ENCODE measurements at regions not wholly inside any gene's neighbourhood (a gene's known extent, or its start where the extent isn't known, plus 50 kb on each side); places are given as distances from the start of the nearest gene placed in this dataset.

DNA sequence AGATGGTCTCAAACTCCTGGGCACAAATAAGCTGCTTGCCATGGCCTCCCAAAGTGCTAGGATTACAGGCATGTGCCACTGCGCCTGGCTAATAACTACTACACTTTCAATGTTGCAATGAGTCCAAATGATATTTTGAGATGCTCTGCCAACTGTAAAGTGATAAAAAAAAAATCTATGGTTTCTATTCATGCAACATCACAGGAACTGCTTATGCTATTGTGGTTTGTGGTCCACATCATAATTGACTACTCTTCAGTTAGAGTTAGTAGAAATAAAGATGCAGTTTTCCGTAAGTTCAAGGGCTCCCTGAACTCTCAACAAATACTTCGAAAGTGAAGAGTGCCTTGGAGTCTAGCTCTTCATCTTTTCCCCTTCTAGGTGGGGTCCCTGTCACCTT, 239.4 kb downstream of the C12orf75 start:
- H3K4me3 ChIP-seq (ENCODE audit: low read length) = no peak overlapping the region
- TF ChIP-seq, protein P1, sequence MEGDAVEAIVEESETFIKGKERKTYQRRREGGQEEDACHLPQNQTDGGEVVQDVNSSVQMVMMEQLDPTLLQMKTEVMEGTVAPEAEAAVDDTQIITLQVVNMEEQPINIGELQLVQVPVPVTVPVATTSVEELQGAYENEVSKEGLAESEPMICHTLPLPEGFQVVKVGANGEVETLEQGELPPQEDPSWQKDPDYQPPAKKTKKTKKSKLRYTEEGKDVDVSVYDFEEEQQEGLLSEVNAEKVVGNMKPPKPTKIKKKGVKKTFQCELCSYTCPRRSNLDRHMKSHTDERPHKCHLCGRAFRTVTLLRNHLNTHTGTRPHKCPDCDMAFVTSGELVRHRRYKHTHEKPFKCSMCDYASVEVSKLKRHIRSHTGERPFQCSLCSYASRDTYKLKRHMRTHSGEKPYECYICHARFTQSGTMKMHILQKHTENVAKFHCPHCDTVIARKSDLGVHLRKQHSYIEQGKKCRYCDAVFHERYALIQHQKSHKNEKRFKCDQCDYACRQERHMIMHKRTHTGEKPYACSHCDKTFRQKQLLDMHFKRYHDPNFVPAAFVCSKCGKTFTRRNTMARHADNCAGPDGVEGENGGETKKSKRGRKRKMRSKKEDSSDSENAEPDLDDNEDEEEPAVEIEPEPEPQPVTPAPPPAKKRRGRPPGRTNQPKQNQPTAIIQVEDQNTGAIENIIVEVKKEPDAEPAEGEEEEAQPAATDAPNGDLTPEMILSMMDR (conservative IDR thresholded peaks at IDR 0.05; ENCODE audit: low read length) = no peak
- DNase-seq (ENCODE audit: low read depth) = peak; percentile 29

DNA sequence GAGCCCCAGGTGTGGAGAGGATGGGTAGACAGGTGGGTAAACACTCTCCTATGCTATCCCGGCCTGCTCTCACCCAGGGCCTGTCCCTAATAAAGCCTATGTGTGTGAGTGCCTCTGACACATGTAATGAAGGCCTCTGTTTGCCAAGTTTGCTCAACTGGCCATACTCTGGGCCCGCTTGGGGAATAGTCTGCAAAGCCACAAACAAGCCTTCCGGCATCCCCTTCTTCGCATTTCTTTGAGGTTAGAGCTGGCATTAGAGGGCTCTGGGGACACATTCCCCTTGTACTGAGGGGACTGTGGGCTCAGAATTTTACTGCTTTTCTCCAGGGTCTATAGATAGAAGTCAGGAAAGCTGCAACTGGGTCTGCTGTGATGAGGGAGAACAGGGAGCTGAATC, 240.5 kb downstream of the C12orf75 start:
- TF ChIP-seq, protein P1 (conservative IDR thresholded peaks at IDR 0.05; ENCODE audit: low read length) = no peak
- no peak for DNase-seq (ENCODE audit: low read depth)
- H3K4me3 ChIP-seq (ENCODE audit: low read length) = no peak overlapping the region

DNA sequence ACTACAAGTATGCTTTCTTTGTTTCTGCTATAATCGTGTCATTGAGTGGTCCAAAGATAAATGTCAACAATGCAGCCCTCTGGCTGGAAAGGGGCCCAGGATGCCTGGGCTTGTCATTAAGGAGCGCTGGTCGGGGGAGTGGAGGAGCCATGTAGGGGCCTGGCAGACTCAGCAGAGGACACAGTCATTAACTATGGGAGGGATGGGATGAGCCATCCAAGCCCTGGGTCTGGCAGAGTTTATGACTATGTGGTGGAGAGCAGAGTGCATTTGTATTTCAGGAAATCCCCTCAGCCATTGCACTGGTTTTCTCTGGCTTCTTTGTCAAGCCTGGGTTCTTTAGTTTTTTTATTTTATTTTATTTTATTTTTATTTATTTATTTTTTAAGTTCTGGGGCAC, 243.1 kb downstream of the C12orf75 start:
- TF ChIP-seq, protein P1 (conservative IDR thresholded peaks at IDR 0.05; ENCODE audit: low read length) = no peak
- no peak for DNase-seq (ENCODE audit: low read depth)
- H3K4me3 ChIP-seq (ENCODE audit: low read length) = no peak overlapping the region

DNA sequence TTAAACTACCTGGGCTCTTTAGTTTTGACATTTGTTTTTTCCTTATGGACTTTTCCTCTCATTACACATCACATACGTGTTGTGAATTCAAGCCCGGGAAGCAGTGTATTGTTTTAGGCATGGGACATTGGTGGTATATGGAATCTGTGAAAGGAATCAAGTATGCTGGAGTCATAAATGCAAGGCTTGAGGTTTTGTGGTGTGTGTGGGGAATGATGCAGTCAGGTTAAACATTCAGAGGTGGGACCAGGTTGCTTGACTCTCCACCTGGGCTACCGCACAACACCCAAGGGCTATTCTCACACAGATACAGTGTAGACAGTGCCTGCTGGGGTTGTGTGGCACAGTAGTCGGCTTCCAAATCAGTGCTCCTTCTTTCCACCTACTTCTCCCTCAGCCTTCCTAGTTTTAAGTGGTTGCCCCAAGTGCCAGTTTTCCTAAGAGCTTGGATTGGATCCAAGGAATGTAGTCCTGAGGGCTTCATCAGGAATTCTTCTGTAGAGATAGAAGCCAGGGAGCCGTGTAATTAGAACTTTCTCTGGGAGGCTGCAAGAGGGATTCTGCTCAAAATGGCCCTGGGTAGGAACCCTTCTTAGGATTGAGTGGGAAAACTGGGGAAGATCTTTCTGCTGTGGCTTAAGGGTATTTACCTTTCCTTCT, 243.7 kb downstream of the C12orf75 start:
- TF ChIP-seq, protein P1 (conservative IDR thresholded peaks at IDR 0.05; ENCODE audit: low read length) = no peak
- no peak overlapping the region for H3K4me3 ChIP-seq (ENCODE audit: low read length)
- peak; percentile 38 for DNase-seq (ENCODE audit: low read depth)

DNA sequence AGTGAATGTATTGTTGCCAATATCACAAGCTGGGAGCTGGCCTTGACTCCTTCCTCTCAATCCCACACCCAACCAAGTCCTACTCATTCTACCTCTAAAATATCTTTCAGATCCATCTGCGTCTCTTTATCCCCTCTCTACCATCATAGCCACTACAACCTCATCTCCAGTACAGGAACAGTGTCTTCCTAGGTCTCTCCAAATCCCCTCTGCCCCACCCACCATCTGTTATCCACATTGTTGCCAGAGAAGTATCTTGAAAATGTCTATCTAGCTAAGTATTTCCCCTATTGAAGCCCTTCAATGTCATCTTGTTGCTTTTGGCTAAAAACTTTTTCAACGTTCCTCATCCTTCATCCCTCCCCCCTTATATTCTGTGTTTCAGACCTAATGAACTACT, 244.7 kb downstream of the C12orf75 start:
- TF ChIP-seq, protein P1 (conservative IDR thresholded peaks at IDR 0.05; ENCODE audit: low read length) = no peak
- no peak for DNase-seq (ENCODE audit: low read depth)
- H3K4me3 ChIP-seq (ENCODE audit: low read length) = no peak overlapping the region

DNA sequence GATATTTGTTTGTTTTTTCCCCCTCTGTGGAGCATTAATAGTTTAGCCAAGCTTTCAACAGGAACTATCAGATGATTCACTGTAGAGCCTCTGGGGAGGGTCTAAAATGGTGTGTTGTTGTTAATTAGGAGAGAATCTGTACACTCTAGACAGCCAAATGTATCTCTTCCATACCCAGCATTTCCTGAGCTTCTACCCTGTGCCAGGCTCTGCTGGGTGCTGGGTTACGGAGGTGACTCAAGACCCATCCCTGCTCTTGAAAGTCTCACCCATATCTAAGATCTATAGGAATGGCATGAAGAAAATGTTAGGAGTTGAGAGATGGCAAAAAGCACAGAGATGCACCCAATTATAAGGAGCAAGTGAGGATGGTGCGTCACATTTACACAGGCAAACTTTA, 245.8 kb downstream of the C12orf75 start:
- TF ChIP-seq, protein P1 (conservative IDR thresholded peaks at IDR 0.05; ENCODE audit: low read length) = no peak
- no peak overlapping the region for H3K4me3 ChIP-seq (ENCODE audit: low read length)
- no peak for DNase-seq (ENCODE audit: low read depth)

DNA sequence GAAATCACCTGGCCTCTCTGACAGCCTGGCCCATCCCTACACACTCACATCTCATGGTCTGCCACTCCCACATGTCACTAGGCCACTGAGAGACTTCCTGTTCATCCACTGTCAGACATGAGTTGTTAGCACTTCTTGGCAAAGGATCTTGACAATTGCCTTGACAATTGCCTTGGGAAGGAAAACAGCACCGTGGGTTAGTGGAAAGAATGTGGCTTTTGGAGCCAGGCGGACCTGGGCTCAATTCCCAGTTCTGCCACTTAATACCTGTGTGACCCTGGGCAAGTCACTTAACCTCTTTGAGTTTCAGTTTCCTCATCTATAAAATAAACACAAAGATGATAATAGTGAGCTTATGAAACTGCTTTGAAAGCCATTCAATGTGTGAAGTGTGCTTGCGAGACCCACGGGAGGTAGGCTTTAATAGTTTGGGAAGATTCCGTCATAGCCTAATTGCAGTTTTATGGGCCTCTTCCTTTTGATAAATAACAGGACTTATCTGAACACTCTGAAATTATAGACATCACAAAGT, 250.4 kb downstream of the C12orf75 start:
- DNase-seq (ENCODE audit: low read depth) = no peak

More for the DNA sequence above, 250.4 kb downstream of the C12orf75 start:
- TF ChIP-seq, protein P1 (conservative IDR thresholded peaks at IDR 0.05; ENCODE audit: low read length) = no peak
- H3K4me3 ChIP-seq (ENCODE audit: low read length) = no peak overlapping the region

Measured in AG10803 (cell line).